ENCODE measurements at regions not wholly inside any gene's neighbourhood (a gene's known extent, or its start where the extent isn't known, plus 50 kb on each side); places are given as distances from the start of the nearest gene placed in this dataset.

DNA sequence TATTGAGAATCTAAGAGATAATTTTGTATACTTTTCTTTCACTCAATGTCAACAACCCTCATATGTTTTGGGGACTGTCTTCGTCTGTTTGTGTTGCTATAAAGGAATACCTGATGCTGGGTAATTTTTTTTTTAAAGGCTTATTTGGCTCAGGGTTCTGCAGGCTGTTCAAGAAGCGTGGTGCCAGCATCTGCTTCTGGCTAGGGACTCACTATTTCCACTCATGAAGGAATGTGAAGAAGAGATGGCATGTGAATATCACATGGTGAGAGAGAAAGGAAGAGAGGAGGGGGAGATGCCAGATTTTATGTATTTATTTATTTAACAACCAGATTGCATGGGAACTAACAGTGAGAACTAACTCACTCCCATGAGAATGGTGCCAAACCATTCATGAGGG lies 827.4 kb upstream of the PHF14 start:
- H3K9me3 ChIP-seq (ENCODE audit: low read depth), result no peaks in the 10 kb centered on the region
- no peaks in the 10 kb centered on the region for H3K4me1 ChIP-seq (ENCODE audit: insufficient read depth)
- H3K36me3 ChIP-seq (replicated peaks; ENCODE audit: insufficient read depth, low read depth), result no peaks in the 10 kb centered on the region
- H3K9me2 ChIP-seq (replicated peaks; ENCODE audit: insufficient read depth), result no peaks in the 10 kb centered on the region
- WGBS (ENCODE audit: low lambda C conversion rate, missing lambda C conversion rate), result 66% methylated on average over 2 of the region's 2 CpGs
- no peak overlapping the region for H3K27ac ChIP-seq
- no peak for DNase-seq (ENCODE audit: low spot score)
- no peaks in the 10 kb centered on the region for H4K20me1 ChIP-seq (ENCODE audit: insufficient read depth, poor library complexity, severe bottlenecking)
- no peak overlapping the region for H3K4me2 ChIP-seq
- no peaks in the 10 kb centered on the region for H3K27me3 ChIP-seq
- no peak for TF ChIP-seq EZH2 (IDR thresholded peaks at IDR 0.05; ENCODE audit: borderline replicate concordance)
- H3K4me3 ChIP-seq, result no peak overlapping the region
- no peak overlapping the region for H2AFZ ChIP-seq
- H3K79me2 ChIP-seq, result no peaks in the 10 kb centered on the region

DNA sequence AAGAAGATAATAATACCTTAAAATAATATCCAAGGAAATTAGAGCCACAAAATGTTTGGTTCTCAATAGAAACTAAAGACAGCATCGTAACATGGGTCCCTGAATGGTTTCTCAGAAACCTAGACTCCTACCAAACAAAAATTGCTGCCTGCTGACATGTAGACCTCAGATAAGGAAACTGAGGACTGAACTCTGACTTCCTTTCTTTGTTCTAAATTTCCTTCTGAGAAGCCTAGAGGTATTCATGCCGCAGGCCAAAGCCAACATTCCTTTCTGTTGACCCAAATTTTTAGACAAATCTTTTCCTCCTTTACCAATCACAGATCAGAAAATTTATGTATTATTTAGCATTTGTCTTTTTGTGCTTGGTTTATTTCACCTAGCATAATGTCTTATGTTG lies 816.7 kb upstream of the PHF14 start:
- H3K27ac ChIP-seq, result no peak overlapping the region
- WGBS (ENCODE audit: low lambda C conversion rate, missing lambda C conversion rate), result 83% methylated on average over 2 of the region's 2 CpGs
- H4K20me1 ChIP-seq (ENCODE audit: insufficient read depth, poor library complexity, severe bottlenecking), result no peaks in the 10 kb centered on the region
- no peaks in the 10 kb centered on the region for H3K36me3 ChIP-seq (replicated peaks; ENCODE audit: insufficient read depth, low read depth)
- no peaks in the 10 kb centered on the region for H3K4me1 ChIP-seq (ENCODE audit: insufficient read depth)
- no peaks in the 10 kb centered on the region for H3K79me2 ChIP-seq
- H3K9me2 ChIP-seq (replicated peaks; ENCODE audit: insufficient read depth), result no peaks in the 10 kb centered on the region
- no peak overlapping the region for H3K4me3 ChIP-seq
- H3K9me3 ChIP-seq (ENCODE audit: low read depth), result no peaks in the 10 kb centered on the region
- H3K27me3 ChIP-seq, result no peaks in the 10 kb centered on the region
- TF ChIP-seq EZH2phosphoT487 (IDR thresholded peaks at IDR 0.05; ENCODE audit: low read depth, severe bottlenecking, unreplicated experiment), result no peak
- TF ChIP-seq, protein P1, sequence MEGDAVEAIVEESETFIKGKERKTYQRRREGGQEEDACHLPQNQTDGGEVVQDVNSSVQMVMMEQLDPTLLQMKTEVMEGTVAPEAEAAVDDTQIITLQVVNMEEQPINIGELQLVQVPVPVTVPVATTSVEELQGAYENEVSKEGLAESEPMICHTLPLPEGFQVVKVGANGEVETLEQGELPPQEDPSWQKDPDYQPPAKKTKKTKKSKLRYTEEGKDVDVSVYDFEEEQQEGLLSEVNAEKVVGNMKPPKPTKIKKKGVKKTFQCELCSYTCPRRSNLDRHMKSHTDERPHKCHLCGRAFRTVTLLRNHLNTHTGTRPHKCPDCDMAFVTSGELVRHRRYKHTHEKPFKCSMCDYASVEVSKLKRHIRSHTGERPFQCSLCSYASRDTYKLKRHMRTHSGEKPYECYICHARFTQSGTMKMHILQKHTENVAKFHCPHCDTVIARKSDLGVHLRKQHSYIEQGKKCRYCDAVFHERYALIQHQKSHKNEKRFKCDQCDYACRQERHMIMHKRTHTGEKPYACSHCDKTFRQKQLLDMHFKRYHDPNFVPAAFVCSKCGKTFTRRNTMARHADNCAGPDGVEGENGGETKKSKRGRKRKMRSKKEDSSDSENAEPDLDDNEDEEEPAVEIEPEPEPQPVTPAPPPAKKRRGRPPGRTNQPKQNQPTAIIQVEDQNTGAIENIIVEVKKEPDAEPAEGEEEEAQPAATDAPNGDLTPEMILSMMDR (IDR thresholded peaks at IDR 0.05; ENCODE audit: poor library complexity), result no peak
- no peak for TF ChIP-seq EZH2 (IDR thresholded peaks at IDR 0.05; ENCODE audit: borderline replicate concordance)
- DNase-seq (ENCODE audit: low spot score), result no peak
- no peak overlapping the region for H3K4me2 ChIP-seq
- H2AFZ ChIP-seq, result no peak overlapping the region

DNA sequence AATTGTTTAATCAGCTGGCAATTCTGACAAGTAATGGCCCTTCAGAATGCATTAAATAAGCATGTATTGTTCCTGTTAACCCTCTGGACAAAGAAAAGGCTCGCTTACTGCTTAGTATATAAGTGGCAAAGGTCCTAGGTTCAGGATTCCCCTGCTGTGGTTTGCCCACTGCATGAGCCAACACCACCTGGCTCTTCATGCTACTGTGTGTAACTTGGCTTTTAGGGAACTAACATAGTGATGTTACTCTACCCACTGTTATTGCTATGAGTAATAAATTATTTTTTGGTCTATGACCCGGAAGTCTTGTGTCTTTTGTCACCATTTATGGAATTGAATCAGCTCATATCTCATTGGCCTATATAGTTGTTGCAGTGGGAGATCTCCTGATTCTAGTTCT lies 791.7 kb upstream of the PHF14 start:
- no peaks in the 10 kb centered on the region for H3K79me2 ChIP-seq

DNA sequence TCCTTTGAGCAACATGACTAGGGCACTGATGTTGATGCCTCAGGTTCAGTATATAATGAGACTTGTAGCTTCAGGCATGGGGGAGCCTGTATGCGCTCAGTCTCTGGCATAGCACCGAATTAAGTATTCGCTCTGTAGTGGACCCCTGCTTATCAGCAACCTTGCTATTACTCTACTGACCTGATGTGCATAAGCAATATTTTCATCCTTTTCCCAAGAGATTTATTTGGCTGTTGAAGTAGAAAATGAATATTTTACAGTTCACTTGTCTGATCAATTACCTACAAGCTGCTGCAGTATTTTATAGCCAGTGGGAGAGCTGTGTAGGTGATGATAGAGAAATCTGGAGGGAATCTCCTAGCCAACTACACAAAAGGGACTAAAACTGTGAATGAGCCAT lies 781.6 kb upstream of the PHF14 start:
- Histone ChIP-seq H4K20me1 (ENCODE audit: insufficient read depth, poor library complexity, severe bottlenecking) (no peaks in the 10 kb centered on the region), H3K27ac (no peak overlapping the region), H3K4me1 (ENCODE audit: insufficient read depth) (no peaks in the 10 kb centered on the region), H3K9me3 (ENCODE audit: low read depth) (no peaks in the 10 kb centered on the region), H3K4me3 (no peak overlapping the region), H3K79me2 (no peaks in the 10 kb centered on the region), H3K9me2 (replicated peaks; ENCODE audit: insufficient read depth) (no peaks in the 10 kb centered on the region), H3K4me2 (no peak overlapping the region), H3K36me3 (replicated peaks; ENCODE audit: insufficient read depth, low read depth) (no peaks in the 10 kb centered on the region), H2AFZ (no peak overlapping the region), H3K27me3 (no peaks in the 10 kb centered on the region)
- DNase-seq (ENCODE audit: low spot score), result no peak
- 97% methylated on average over 3 of the region's 3 CpGs for WGBS (ENCODE audit: low lambda C conversion rate, missing lambda C conversion rate)
- TF ChIP-seq EZH2 (IDR thresholded peaks at IDR 0.05; ENCODE audit: borderline replicate concordance) (no peak), EZH2phosphoT487 (IDR thresholded peaks at IDR 0.05; ENCODE audit: low read depth, severe bottlenecking, unreplicated experiment) (no peak)
- TF ChIP-seq, protein P1 (IDR thresholded peaks at IDR 0.05; ENCODE audit: poor library complexity), result no peak

More for the DNA sequence above, 791.7 kb upstream of the PHF14 start:
- Histone ChIP-seq H3K9me2 (replicated peaks; ENCODE audit: insufficient read depth) (no peaks in the 10 kb centered on the region), H4K20me1 (ENCODE audit: insufficient read depth, poor library complexity, severe bottlenecking) (no peaks in the 10 kb centered on the region), H3K4me2 (no peak overlapping the region), H3K9me3 (ENCODE audit: low read depth) (no peaks in the 10 kb centered on the region), H3K4me3 (no peak overlapping the region), H2AFZ (no peak overlapping the region), H3K4me1 (ENCODE audit: insufficient read depth) (no peaks in the 10 kb centered on the region), H3K27me3 (no peaks in the 10 kb centered on the region), H3K27ac (no peak overlapping the region), H3K36me3 (replicated peaks; ENCODE audit: insufficient read depth, low read depth) (no peaks in the 10 kb centered on the region)
- TF ChIP-seq, protein P1 (IDR thresholded peaks at IDR 0.05; ENCODE audit: poor library complexity), result no peak
- TF ChIP-seq EZH2 (IDR thresholded peaks at IDR 0.05; ENCODE audit: borderline replicate concordance), result no peak
- TF ChIP-seq EZH2phosphoT487 (IDR thresholded peaks at IDR 0.05; ENCODE audit: low read depth, severe bottlenecking, unreplicated experiment), result no peak
- WGBS (ENCODE audit: low lambda C conversion rate, missing lambda C conversion rate), result 90% methylated on average over 2 of the region's 2 CpGs
- no peak for DNase-seq (ENCODE audit: low spot score)

All from hepatocyte (in vitro differentiated cells).